H1 (cell line): ENCODE measurements at regions not wholly inside any gene's neighbourhood (a gene's known extent, or its start where the extent isn't known, plus 50 kb on each side); places are given as distances from the start of the nearest gene placed in this dataset.

Source experiments
- ASH2L ChIP-seq: fragments of 200-600, 300-600 bp; sonication (generic); IDR thresholded peaks from one replicate; pipeline ENCODE4 v1.7.1; 2017; ENCODE audit warnings: low read length
- EP300 ChIP-seq, 2 experiments: IDR thresholded peaks; 1 replicate in 1 of 2; 2 replicates in 1 of 2; pipeline ENCODE4 v1.6.1; 2011 to 2012; ENCODE audit warnings: low read depth in 2 of 2, low read length in 2 of 2, mild to moderate bottlenecking in 2 of 2, borderline replicate concordance in 1 of 2, inconsistent platforms in 1 of 2, moderate library complexity in 1 of 2
- EZH2 ChIP-seq: fragments of 200-600 bp; sonication (generic); IDR thresholded peaks from 2 replicates; pipeline ENCODE4 v1.7.1; 2012; ENCODE audit warnings: low read depth, mild to moderate bottlenecking, moderate library complexity, low read length, inconsistent platforms; ENCODE audit not compliant: severe bottlenecking
- JUN ChIP-seq: IDR thresholded peaks from 2 replicates; pipeline ENCODE4 v1.6.1; 2011; ENCODE audit warnings: low read depth, mild to moderate bottlenecking, improper control_type of control experiment, low read length
- POLR2A ChIP-seq, 2 experiments: IDR thresholded peaks; 1 replicate in 1 of 2; 2 replicates in 1 of 2; pipeline ENCODE4 v1.6.1; 2011; ENCODE audit warnings: low read depth in 2 of 2, low read length in 2 of 2, mild to moderate bottlenecking in 2 of 2; ENCODE audit errors: control extremely low read depth in 1 of 2
- SIX5 ChIP-seq: IDR thresholded peaks from 2 replicates; pipeline ENCODE4 v1.6.1; 2011; ENCODE audit warnings: mild to moderate bottlenecking, low read depth, low read length
- TF ChIP-seq, protein P1 (sequence below): IDR thresholded peaks from 2 replicates; pipeline ENCODE4 v1.6.1; 2012; ENCODE audit warnings: inconsistent platforms
- TF ChIP-seq, protein P2 (sequence below): IDR thresholded peaks from 2 replicates; pipeline ENCODE4 v1.6.1; 2011; ENCODE audit warnings: low read length, improper control_type of control experiment
- TF ChIP-seq, protein P3 (sequence below): IDR thresholded peaks from 2 replicates; pipeline ENCODE4 v1.6.1; 2012; ENCODE audit warnings: low read length, inconsistent platforms
- TF ChIP-seq, protein P4 (sequence below), 3 experiments: IDR thresholded peaks; 1 replicate in 2 of 3; 2 replicates in 1 of 3; pipeline versions ENCODE4 v1.5.1 to v1.6.1; 2011; ENCODE audit warnings: low read length in 3 of 3, mild to moderate bottlenecking in 3 of 3, inconsistent platforms in 2 of 3, low read depth in 1 of 3, moderate library complexity in 1 of 3; ENCODE audit not compliant: insufficient read depth in 1 of 3; ENCODE audit errors: control extremely low read depth in 1 of 3

DNA sequence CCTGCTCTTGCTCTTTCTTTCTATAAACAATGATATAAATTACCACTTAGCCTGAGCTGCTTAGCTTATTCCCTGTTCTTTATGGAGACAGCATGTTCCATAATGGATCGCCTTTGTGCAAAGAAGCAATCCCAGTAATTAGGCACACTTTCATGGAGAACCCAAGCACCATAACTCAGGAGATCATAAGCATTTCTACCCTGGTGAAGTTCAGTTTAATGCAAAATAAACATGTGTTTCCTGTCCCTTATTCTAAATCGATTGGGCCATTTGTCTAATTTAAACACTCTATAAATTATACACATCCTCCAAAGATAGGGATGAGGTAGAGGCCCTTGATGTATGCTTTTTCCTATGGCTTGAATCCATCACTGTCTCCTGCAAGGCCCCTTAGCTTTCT lies 75.8 kb upstream of the TMEM72 start:
- TF ChIP-seq, protein P1, sequence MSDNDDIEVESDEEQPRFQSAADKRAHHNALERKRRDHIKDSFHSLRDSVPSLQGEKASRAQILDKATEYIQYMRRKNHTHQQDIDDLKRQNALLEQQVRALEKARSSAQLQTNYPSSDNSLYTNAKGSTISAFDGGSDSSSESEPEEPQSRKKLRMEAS = no peak
- TF ChIP-seq POLR2A (IDR thresholded peaks at IDR 0.05; ENCODE audit: control extremely low read depth in 1 of 2, low read depth in 2 of 2, low read length in 2 of 2) (no peak), SIX5 (no peak), EP300 (IDR thresholded peaks at IDR 0.05; ENCODE audit: borderline replicate concordance in 1 of 2, low read depth in 2 of 2, low read length in 2 of 2) (no peak), JUN (no peak), EZH2 (no peak), ASH2L (no peak)
- TF ChIP-seq, protein P2, sequence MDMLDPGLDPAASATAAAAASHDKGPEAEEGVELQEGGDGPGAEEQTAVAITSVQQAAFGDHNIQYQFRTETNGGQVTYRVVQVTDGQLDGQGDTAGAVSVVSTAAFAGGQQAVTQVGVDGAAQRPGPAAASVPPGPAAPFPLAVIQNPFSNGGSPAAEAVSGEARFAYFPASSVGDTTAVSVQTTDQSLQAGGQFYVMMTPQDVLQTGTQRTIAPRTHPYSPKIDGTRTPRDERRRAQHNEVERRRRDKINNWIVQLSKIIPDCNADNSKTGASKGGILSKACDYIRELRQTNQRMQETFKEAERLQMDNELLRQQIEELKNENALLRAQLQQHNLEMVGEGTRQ = no peak
- TF ChIP-seq, protein P3, sequence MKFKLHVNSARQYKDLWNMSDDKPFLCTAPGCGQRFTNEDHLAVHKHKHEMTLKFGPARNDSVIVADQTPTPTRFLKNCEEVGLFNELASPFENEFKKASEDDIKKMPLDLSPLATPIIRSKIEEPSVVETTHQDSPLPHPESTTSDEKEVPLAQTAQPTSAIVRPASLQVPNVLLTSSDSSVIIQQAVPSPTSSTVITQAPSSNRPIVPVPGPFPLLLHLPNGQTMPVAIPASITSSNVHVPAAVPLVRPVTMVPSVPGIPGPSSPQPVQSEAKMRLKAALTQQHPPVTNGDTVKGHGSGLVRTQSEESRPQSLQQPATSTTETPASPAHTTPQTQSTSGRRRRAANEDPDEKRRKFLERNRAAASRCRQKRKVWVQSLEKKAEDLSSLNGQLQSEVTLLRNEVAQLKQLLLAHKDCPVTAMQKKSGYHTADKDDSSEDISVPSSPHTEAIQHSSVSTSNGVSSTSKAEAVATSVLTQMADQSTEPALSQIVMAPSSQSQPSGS = no peak
- TF ChIP-seq, protein P4, sequence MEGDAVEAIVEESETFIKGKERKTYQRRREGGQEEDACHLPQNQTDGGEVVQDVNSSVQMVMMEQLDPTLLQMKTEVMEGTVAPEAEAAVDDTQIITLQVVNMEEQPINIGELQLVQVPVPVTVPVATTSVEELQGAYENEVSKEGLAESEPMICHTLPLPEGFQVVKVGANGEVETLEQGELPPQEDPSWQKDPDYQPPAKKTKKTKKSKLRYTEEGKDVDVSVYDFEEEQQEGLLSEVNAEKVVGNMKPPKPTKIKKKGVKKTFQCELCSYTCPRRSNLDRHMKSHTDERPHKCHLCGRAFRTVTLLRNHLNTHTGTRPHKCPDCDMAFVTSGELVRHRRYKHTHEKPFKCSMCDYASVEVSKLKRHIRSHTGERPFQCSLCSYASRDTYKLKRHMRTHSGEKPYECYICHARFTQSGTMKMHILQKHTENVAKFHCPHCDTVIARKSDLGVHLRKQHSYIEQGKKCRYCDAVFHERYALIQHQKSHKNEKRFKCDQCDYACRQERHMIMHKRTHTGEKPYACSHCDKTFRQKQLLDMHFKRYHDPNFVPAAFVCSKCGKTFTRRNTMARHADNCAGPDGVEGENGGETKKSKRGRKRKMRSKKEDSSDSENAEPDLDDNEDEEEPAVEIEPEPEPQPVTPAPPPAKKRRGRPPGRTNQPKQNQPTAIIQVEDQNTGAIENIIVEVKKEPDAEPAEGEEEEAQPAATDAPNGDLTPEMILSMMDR (IDR thresholded peaks at IDR 0.05; ENCODE audit: control extremely low read depth in 1 of 3, insufficient read depth in 1 of 3, low read depth in 1 of 3, low read length in 3 of 3) = no peak
